CD14-positive monocyte (primary cell): ENCODE measurements at regions not wholly inside any gene's neighbourhood (a gene's known extent, or its start where the extent isn't known, plus 50 kb on each side); places are given as distances from the start of the nearest gene placed in this dataset.
A peak's percentile ranks its signal among the peaks of the same experiment; 100 is the strongest.

Experiments
- DNase-seq, 3 donors: peaks; one replicate each; pipeline ENCODE4 v3.0.0-alpha.2; 2011 to 2022
- H2AFZ ChIP-seq: 2 replicates; pipeline ENCODE4 v1.6.0; 2012; ENCODE audit warnings: mild to moderate bottlenecking, low read depth, low read length, inconsistent platforms; ENCODE audit not compliant: insufficient read depth, poor library complexity, severe bottlenecking
- H3K27ac ChIP-seq, 2 donors: 1 replicate in 1 of 2; 2 replicates in 1 of 2; pipeline ENCODE4 v1.5.1; 2012 to 2013; ENCODE audit warnings: low read length in 2 of 2, control low read depth in 1 of 2, inconsistent platforms in 1 of 2, low read depth in 1 of 2, mild to moderate bottlenecking in 1 of 2
- H3K27me3 ChIP-seq, 2 donors: one replicate each; pipeline versions ENCODE4 v1.6.0 to v1.6.1; 2011 to 2013; ENCODE audit warnings: low read length in 2 of 2; ENCODE audit not compliant: control insufficient read depth in 2 of 2, insufficient read depth in 2 of 2
- H3K36me3 ChIP-seq, 2 donors: replicated peaks in 1 of 2; 1 replicate in 1 of 2; 2 replicates in 1 of 2; pipeline versions ENCODE4 v1.5.1 to v1.6.1; 2012 to 2013; ENCODE audit warnings: low read length in 2 of 2, control low read depth in 1 of 2, inconsistent platforms in 1 of 2, mild to moderate bottlenecking in 1 of 2; ENCODE audit not compliant: insufficient read depth in 2 of 2, control insufficient read depth in 1 of 2
- H3K4me1 ChIP-seq, 2 donors: 1 replicate in 1 of 2; 2 replicates in 1 of 2; pipeline versions ENCODE4 v1.5.1 to v1.6.1; 2012 to 2013; ENCODE audit warnings: low read length in 2 of 2, control low read depth in 1 of 2, inconsistent platforms in 1 of 2, mild to moderate bottlenecking in 1 of 2, moderate library complexity in 1 of 2; ENCODE audit not compliant: insufficient read depth in 2 of 2, control insufficient read depth in 1 of 2
- H3K4me2 ChIP-seq: replicated peaks from 2 replicates; pipeline ENCODE3; 2012; ENCODE audit warnings: low read length, moderate library complexity, mild to moderate bottlenecking; ENCODE audit not compliant: poor library complexity, severe bottlenecking; ENCODE audit errors: extremely low read depth
- H3K4me3 ChIP-seq, 3 experiments: fragments of 200-600 bp in 1 of 3; sonication (generic) in 1 of 3; replicated peaks in 1 of 3; 1 replicate in 2 of 3; 2 replicates in 1 of 3; pipeline ENCODE4 v1.5.1; 2011 to 2013; ENCODE audit warnings: low read length in 3 of 3, mild to moderate bottlenecking in 3 of 3, control low read depth in 2 of 3, low read depth in 2 of 3, inconsistent platforms in 1 of 3, moderate library complexity in 1 of 3
- H3K79me2 ChIP-seq: 2 replicates; pipeline ENCODE4 v1.6.0; 2012; ENCODE audit warnings: mild to moderate bottlenecking, control low read depth, inconsistent platforms, low read length, moderate library complexity; ENCODE audit not compliant: insufficient read depth
- H3K9ac ChIP-seq: 2 replicates; pipeline ENCODE4 v1.6.0; 2017; ENCODE audit warnings: low read length, mild to moderate bottlenecking; ENCODE audit not compliant: insufficient read depth, poor library complexity, severe bottlenecking
- H3K9me3 ChIP-seq, 2 donors: replicated peaks in 1 of 2; 1 replicate in 1 of 2; 2 replicates in 1 of 2; pipeline versions ENCODE4 v1.5.1 to v1.6.1; 2012 to 2013; ENCODE audit warnings: low read length in 2 of 2, control low read depth in 1 of 2; ENCODE audit not compliant: control insufficient read depth in 1 of 2, insufficient read depth in 1 of 2
- H4K20me1 ChIP-seq: 2 replicates; pipeline ENCODE4 v1.6.0; 2012; ENCODE audit warnings: mild to moderate bottlenecking, low read length, control low read depth, moderate library complexity; ENCODE audit not compliant: insufficient read depth
- H3K27ac Mint-ChIP-seq, 7 donors: one replicate each; pipeline ENCODE4 v1.8.0; 2020; ENCODE audit warnings: mild to moderate bottlenecking in 7 of 7, mixed read lengths in 7 of 7, moderate library complexity in 6 of 7, inconsistent platforms in 2 of 7
- H3K27me3 Mint-ChIP-seq, 3 donors: one replicate each; pipeline ENCODE4 v1.8.0; 2021 to 2022; ENCODE audit warnings: low read depth in 3 of 3, mild to moderate bottlenecking in 3 of 3, mixed read lengths in 3 of 3, moderate library complexity in 3 of 3, inconsistent platforms in 1 of 3
- H3K36me3 Mint-ChIP-seq, 2 donors: one replicate each; pipeline ENCODE4 v1.8.0; 2020; ENCODE audit warnings: mixed read lengths in 2 of 2, inconsistent platforms in 1 of 2, mild to moderate bottlenecking in 1 of 2
- H3K4me1 Mint-ChIP-seq: one replicate; pipeline ENCODE4 v1.8.0; 2020; ENCODE audit warnings: mild to moderate bottlenecking, mixed read lengths
- H3K4me3 Mint-ChIP-seq, 2 donors: one replicate each; pipeline ENCODE4 v1.8.0; 2020; ENCODE audit warnings: mild to moderate bottlenecking in 2 of 2, mixed read lengths in 2 of 2, moderate library complexity in 1 of 2
- H3K9me3 Mint-ChIP-seq, 7 donors: one replicate each; pipeline ENCODE4 v1.8.0; 2020 to 2022; ENCODE audit warnings: mixed read lengths in 7 of 7, mild to moderate bottlenecking in 6 of 7, moderate library complexity in 6 of 7, inconsistent platforms in 2 of 7
- CTCF ChIP-seq: fragments of 200-600 bp; IDR thresholded peaks from one replicate; pipeline ENCODE4 v1.8.0; 2022; ENCODE audit warnings: antibody characterized with exemption, mild to moderate bottlenecking
- WGBS: methylation state at CpG from one replicate; pipeline ENCODE4 v1.1.5; 2013; ENCODE audit warnings: missing lambda C conversion rate; ENCODE audit not compliant: insufficient coverage; 5-methylcytosine and 5-hydroxymethylcytosine counted together
- intact Hi-C, 2 donors: fragments of 100-400 bp; cut with micrococcal nuclease; formaldehyde crosslinking; loops; one replicate each; pipeline versions ENCODE4 v1.15.0 to v1.15.1; 2023

- Histone ChIP-seq H3K27me3 (no peaks in the 10 kb centered on the region), H3K9ac (no peak overlapping the region), H4K20me1 (no peaks in the 10 kb centered on the region), H3K4me1 (peaks cover 4 to 11% of the 10 kb centered on the region in 2 donors), H3K36me3 (no peaks in the 10 kb centered on the region), H3K79me2 (no peaks in the 10 kb centered on the region), H3K27ac (no peak overlapping the region), H3K4me3 (no peak overlapping the region), H3K4me2 (no peak overlapping the region), H2AFZ (no peak overlapping the region), H3K9me3 (peaks cover 0 to 4% of the 10 kb centered on the region in 2 donors)
- Mint-ChIP-seq H3K4me1 (peaks cover 11% of the 10 kb centered on the region), H3K27ac (peak overlapping the region in 1 of 7 donors; percentile 50), H3K36me3 (no peaks in the 10 kb centered on the region), H3K27me3 (peaks cover 0 to 2% (median 1%) of the 10 kb centered on the region in 3 donors), H3K9me3 (peaks cover 0 to 10% (median 5%) of the 10 kb centered on the region in 7 donors), H3K4me3 (no peak overlapping the region)
- intact Hi-C loops: no loop called here
- no peak for DNase-seq
- TF ChIP-seq CTCF: no peak
- no CpG with 5 or more reads among the region's 3 CpGs for WGBS
These were observed 112.3 kb upstream of the PRDX6 start for GRCh38 chr1:173364827-173365226.

GRCh38 chr1:173365341-173365740 is 111.8 kb upstream of the PRDX6 start:
- H3K9me3 ChIP-seq: peaks cover 0 to 4% of the 10 kb centered on the region in 2 donors
- peaks cover 7% of the 10 kb centered on the region for H3K4me1 Mint-ChIP-seq
- H3K27ac Mint-ChIP-seq: no peak overlapping the region
- peaks cover 4 to 8% of the 10 kb centered on the region in 2 donors for H3K4me1 ChIP-seq
- intact Hi-C loops: no loop called here
- no peaks in the 10 kb centered on the region for H3K36me3 Mint-ChIP-seq
- no peak overlapping the region for H3K4me2 ChIP-seq
- H3K4me3 Mint-ChIP-seq: no peak overlapping the region
- DNase-seq: no peak
- H3K9ac ChIP-seq: no peak overlapping the region
- H2AFZ ChIP-seq: no peak overlapping the region
- H3K27me3 Mint-ChIP-seq: peaks cover 0 to 1% (median 0%) of the 10 kb centered on the region in 3 donors
- H3K9me3 Mint-ChIP-seq: peaks cover 0 to 10% (median 5%) of the 10 kb centered on the region in 7 donors
- TF ChIP-seq CTCF: no peak
- H3K79me2 ChIP-seq: no peaks in the 10 kb centered on the region
- H3K36me3 ChIP-seq: no peaks in the 10 kb centered on the region
- WGBS: no CpG with 5 or more reads among the region's 1 CpG
- no peak overlapping the region for H3K27ac ChIP-seq
- H3K27me3 ChIP-seq: no peaks in the 10 kb centered on the region
- H4K20me1 ChIP-seq: no peaks in the 10 kb centered on the region
- no peak overlapping the region for H3K4me3 ChIP-seq
